HEK293T (cell line): ENCODE measurements at regions not wholly inside any gene's neighbourhood (a gene's known extent, or its start where the extent isn't known, plus 50 kb on each side); places are given as distances from the start of the nearest gene placed in this dataset.

Source experiments
- BHLHE40 ChIP-seq: fragments of 450-650 bp; IDR thresholded peaks from 2 replicates; pipeline ENCODE4 v1.6.1; 2016; ENCODE audit warnings: mild to moderate bottlenecking, moderate library complexity, borderline replicate concordance
- ELF4 ChIP-seq: fragments of 450-650 bp; IDR thresholded peaks from 2 replicates; pipeline ENCODE4 v1.6.1; 2017; ENCODE audit warnings: antibody characterized with exemption
- FOXM1 ChIP-seq: fragments of 450-650 bp; IDR thresholded peaks from 2 replicates; pipeline ENCODE4 v1.6.1; 2017; ENCODE audit warnings: mild to moderate bottlenecking, borderline replicate concordance
- HDGF ChIP-seq: fragments of 450-650 bp; IDR thresholded peaks from 2 replicates; pipeline ENCODE4 v1.6.1; 2017; ENCODE audit warnings: antibody characterized with exemption, borderline replicate concordance
- LEF1 ChIP-seq: fragments of 450-650 bp; IDR thresholded peaks from 2 replicates; pipeline ENCODE4 v1.6.1; 2017; ENCODE audit warnings: mild to moderate bottlenecking, borderline replicate concordance
- PKNOX1 ChIP-seq: fragments of 450-650 bp; IDR thresholded peaks from 2 replicates; pipeline ENCODE4 v1.6.1; 2016
- SP1 ChIP-seq: fragments of 450-650 bp; IDR thresholded peaks from 2 replicates; pipeline ENCODE4 v1.6.1; 2017
- SUZ12 ChIP-seq: fragments of 450-650 bp; IDR thresholded peaks from 2 replicates; pipeline ENCODE4 v1.6.1; 2016; ENCODE audit warnings: mild to moderate bottlenecking

GRCh38 chr13:89239361-89240127 is 1568.4 kb downstream of the SLITRK5 start:
- TF ChIP-seq SUZ12: no peak
- TF ChIP-seq LEF1: no peak
- no peak for TF ChIP-seq SP1
- no peak for TF ChIP-seq FOXM1
- no peak for TF ChIP-seq BHLHE40
- TF ChIP-seq PKNOX1: no peak
- no peak for TF ChIP-seq HDGF
- TF ChIP-seq ELF4: no peak
